Activated T-cell treated with anti-CD3 and anti-CD28 coated beads for 1 hour (primary cell): ENCODE measurements at regions not wholly inside any gene's neighbourhood (a gene's known extent, or its start where the extent isn't known, plus 50 kb on each side); places are given as distances from the start of the nearest gene placed in this dataset.

Source experiments
- DNase-seq: peaks from one replicate; pipeline ENCODE4 v3.0.0-alpha.2; 2020; ENCODE audit warnings: low read depth

DNA sequence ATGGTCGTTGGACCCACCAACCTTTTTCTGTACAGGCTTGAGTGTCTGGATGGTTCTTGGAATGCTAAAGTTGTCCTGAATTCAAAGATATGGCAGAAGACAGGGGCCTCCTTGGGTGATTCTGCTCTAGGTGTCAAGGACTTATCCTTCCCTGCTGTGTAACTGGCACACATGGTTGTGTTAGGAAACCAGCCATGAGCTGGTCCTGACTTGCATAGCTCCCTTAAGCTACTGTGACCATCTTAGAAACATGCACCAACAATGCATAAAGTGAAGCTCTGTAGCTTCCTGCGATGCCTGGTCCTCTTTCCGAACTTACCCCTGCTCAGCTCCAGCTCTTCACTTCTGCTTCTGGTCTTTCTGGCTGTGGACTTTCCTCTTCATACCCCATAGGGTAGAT, 224.6 kb downstream of the TLE4 start:
- no peak for DNase-seq

GRCh38 chr9:79788662-79789061, 216.9 kb downstream of the TLE4 start:
- DNase-seq: no peak

GRCh38 chr9:79781263-79781662, 209.5 kb downstream of the TLE4 start:
- no peak for DNase-seq

GRCh38 chr9:79780559-79780958, 208.8 kb downstream of the TLE4 start:
- no peak for DNase-seq

DNA sequence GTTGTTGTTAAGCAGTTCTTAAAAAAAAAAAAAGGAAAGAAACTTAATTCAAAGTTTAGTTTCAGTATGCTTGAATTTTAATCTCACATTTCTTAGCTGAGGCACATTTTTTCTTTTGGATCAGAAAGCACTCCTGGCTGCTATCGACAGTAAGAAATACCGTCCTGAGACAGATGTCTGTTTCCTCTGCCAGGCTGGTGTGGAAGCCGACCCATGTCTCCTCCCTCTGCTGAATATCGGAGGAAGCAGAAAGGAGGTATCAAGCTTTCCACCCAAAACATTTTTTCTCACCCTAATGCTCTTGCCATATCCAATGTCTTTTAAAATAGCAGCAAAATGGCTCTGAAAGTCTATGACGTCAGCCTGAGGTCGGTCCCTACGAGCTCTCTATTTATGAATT, 208.1 kb downstream of the TLE4 start:
- DNase-seq: no peak

- no peak for DNase-seq
Measured at GRCh38 chr9:79778581-79778980, 206.8 kb downstream of the TLE4 start.

- no peak for DNase-seq
Measured at GRCh38 chr9:79776581-79776980, 204.8 kb downstream of the TLE4 start.
